Right ventricle myocardium inferior (tissue), 1 donor: ENCODE measurements at regions not wholly inside any gene's neighbourhood (a gene's known extent, or its start where the extent isn't known, plus 50 kb on each side); places are given as distances from the start of the nearest gene placed in this dataset.
A peak's percentile ranks its signal among the peaks of the same experiment; 100 is the strongest.
"Not testable (repeated sequence)": the region's sequence is repeated elsewhere in the genome, so short reads cannot be mapped to it uniquely, and the experiment has no call there.

Experiments
- ATAC-seq: fragments of 200-7000 bp; cut with Tn5 transposase; one replicate; pipeline ENCODE4 v1.9.1; 2020; ENCODE audit warnings: mild to moderate bottlenecking, moderate library complexity
- DNase-seq: peaks from one replicate; pipeline ENCODE4 v3.0.0; 2021; ENCODE audit errors: missing footprints
- intact Hi-C: fragments of 100-400 bp; cut with DNase I; formaldehyde crosslinking; loops from one replicate; pipeline ENCODE4 v1.11.0; 2022
- donor health status: DM: no; HTN: yes; CAD: no; lungs with severe emphysema.

GRCh38 chr10:64175271-64175962 lies 654.2 kb downstream of the REEP3 start:
- DNase-seq (no peak), ATAC-seq (no peak)
- intact Hi-C loops, result no loop called here

GRCh38 chr10:64182671-64183070 lies 661.5 kb downstream of the REEP3 start:
- DNase-seq (no peak), ATAC-seq (no peak)
- intact Hi-C loops, result no loop called here

GRCh38 chr10:64191286-64191685 lies 670.1 kb downstream of the REEP3 start:
- ATAC-seq (no peak), DNase-seq (no peak)
- intact Hi-C loops, result no loop called here

- no peak for DNase-seq
- intact Hi-C loops, result no loop called here
These were observed 675.6 kb downstream of the REEP3 start for GRCh38 chr10:64196638-64197315.

GRCh38 chr10:64201936-64202335 lies 680.7 kb downstream of the REEP3 start:
- DNase-seq (no peak), ATAC-seq (no peak)
- intact Hi-C loops, result no loop called here

More at GRCh38 chr10:64196638-64197315, 675.6 kb downstream of the REEP3 start:
- ATAC-seq, result no peak

- ATAC-seq, DNase-seq, intact Hi-C loops: not testable (repeated sequence)
These were observed 683.3 kb downstream of the REEP3 start for GRCh38 chr10:64204504-64204903.

- no peak for DNase-seq
- no peak for ATAC-seq
- intact Hi-C loops, result no loop called here
These were observed 685.2 kb downstream of the REEP3 start for GRCh38 chr10:64206409-64206808.

GRCh38 chr10:64209561-64209960 lies 688.4 kb downstream of the REEP3 start:
- DNase-seq (no peak), ATAC-seq (peak; percentile 87)
- intact Hi-C loops, result no loop called here

GRCh38 chr10:64210211-64210610 lies 689.0 kb downstream of the REEP3 start:
- intact Hi-C loops, result no loop called here
- no peak for DNase-seq
- ATAC-seq, result no peak

GRCh38 chr10:64211466-64211865 lies 690.3 kb downstream of the REEP3 start:
- intact Hi-C loops, result no loop called here
- DNase-seq (no peak), ATAC-seq (peak; percentile 63)

GRCh38 chr10:64215088-64215487 lies 693.9 kb downstream of the REEP3 start:
- no peak for ATAC-seq
- intact Hi-C loops, result no loop called here
- no peak for DNase-seq

- no peak for DNase-seq
- no peak for ATAC-seq
- intact Hi-C loops, result no loop called here
These were observed 698.2 kb downstream of the REEP3 start for GRCh38 chr10:64219271-64220025.

GRCh38 chr10:64234489-64234888 lies 713.3 kb downstream of the REEP3 start:
- no peak for ATAC-seq
- no peak for DNase-seq
- intact Hi-C loops, result no loop called here

GRCh38 chr10:64257704-64258103 lies 736.5 kb downstream of the REEP3 start:
- ATAC-seq, result no peak
- no peak for DNase-seq
- intact Hi-C loops, result no loop called here

- DNase-seq (no peak), ATAC-seq (no peak)
- intact Hi-C loops, result no loop called here
These were observed 739.9 kb downstream of the REEP3 start for GRCh38 chr10:64261092-64261491.

- intact Hi-C loops, result no loop called here
- ATAC-seq, result no peak
These were observed 740.5 kb downstream of the REEP3 start for GRCh38 chr10:64261676-64262075.

GRCh38 chr10:64265961-64266360 lies 744.8 kb downstream of the REEP3 start:
- intact Hi-C loops, result no loop called here
- no peak for ATAC-seq

More at GRCh38 chr10:64261676-64262075, 740.5 kb downstream of the REEP3 start:
- DNase-seq, result no peak

GRCh38 chr10:64271508-64271907 lies 750.3 kb downstream of the REEP3 start:
- no peak for ATAC-seq

More at GRCh38 chr10:64265961-64266360, 744.8 kb downstream of the REEP3 start:
- no peak for DNase-seq

GRCh38 chr10:64271983-64272382 lies 750.8 kb downstream of the REEP3 start:
- intact Hi-C loops, result no loop called here

More at GRCh38 chr10:64271508-64271907, 750.3 kb downstream of the REEP3 start:
- intact Hi-C loops, result no loop called here
- no peak for DNase-seq

GRCh38 chr10:64275001-64275400 lies 753.8 kb downstream of the REEP3 start:
- ATAC-seq, result no peak
- DNase-seq, result no peak
- intact Hi-C loops, result no loop called here

More at GRCh38 chr10:64271983-64272382, 750.8 kb downstream of the REEP3 start:
- DNase-seq (no peak), ATAC-seq (no peak)
